SK-N-SH (cell line): ENCODE measurements at regions not wholly inside any gene's neighbourhood (a gene's known extent, or its start where the extent isn't known, plus 50 kb on each side); places are given as distances from the start of the nearest gene placed in this dataset.

Experiments
- CTCF ChIA-PET: fragments of 300-600, 350-600 bp; formaldehyde crosslinking; extraction: SDS; loops from one replicate; lab custom pipeline; 2021; lab: Yijun Ruan, JAX
- POLR2A ChIA-PET: fragments of 350-600 bp; sonication (Branson Sonifier 250); formaldehyde crosslinking; extraction: SDS; loops from one replicate; lab custom pipeline; 2020; ENCODE audit warnings: antibody characterized with exemption, inconsistent platforms; lab: Yijun Ruan, JAX
- DNase-seq: peaks from one replicate; pipeline ENCODE4 v3.0.0; 2012
- H2AFZ ChIP-seq: fragments of 200-600 bp; sonication (generic); 2 replicates; pipeline ENCODE4 v1.8.1; 2016; ENCODE audit warnings: antibody characterized with exemption, mild to moderate bottlenecking, low read depth
- H3F3A ChIP-seq: fragments of 200-600 bp; sonication (generic); replicated peaks from 2 replicates; pipeline ENCODE3; 2016; ENCODE audit warnings: antibody characterized with exemption, mild to moderate bottlenecking; ENCODE audit not compliant: insufficient read depth
- H3K27ac ChIP-seq, 2 experiments: fragments of 200-500 bp in 1 of 2; fragments of 200-600 bp in 1 of 2; sonication (Bioruptor generic) in 1 of 2; sonication (generic), shearing (Covaris generic) in 1 of 2; 2 replicates each; pipeline versions ENCODE4 v1.5.1 to v1.6.1; 2014 to 2016; ENCODE audit warnings: low read depth in 2 of 2, inconsistent platforms in 1 of 2, low read length in 1 of 2, mild to moderate bottlenecking in 1 of 2, mixed read lengths in 1 of 2
- H3K27me3 ChIP-seq: fragments of 200-600 bp; sonication (generic), shearing (Covaris generic); 2 replicates; pipeline ENCODE4 v1.6.1; 2016; ENCODE audit warnings: mixed run types; ENCODE audit not compliant: insufficient read depth
- H3K36me3 ChIP-seq, 2 experiments: fragments of 200-500 bp in 1 of 2; fragments of 200-600 bp in 1 of 2; sonication (Bioruptor generic) in 1 of 2; sonication (generic) in 1 of 2; replicated peaks in 1 of 2; 2 replicates each; pipeline versions ENCODE3 to v1.5.1; 2014 to 2016; ENCODE audit warnings: low read length in 1 of 2, mild to moderate bottlenecking in 1 of 2; ENCODE audit not compliant: insufficient read depth in 2 of 2, control insufficient read depth in 1 of 2
- H3K4me1 ChIP-seq, 2 experiments: fragments of 200-500 bp in 1 of 2; fragments of 200-600 bp in 1 of 2; sonication (Bioruptor generic) in 1 of 2; sonication (generic), shearing (Covaris generic) in 1 of 2; 2 replicates each; pipeline versions ENCODE4 v1.5.1 to v1.6.1; 2014 to 2016; ENCODE audit warnings: low read depth in 1 of 2, low read length in 1 of 2, mixed run types in 1 of 2; ENCODE audit not compliant: insufficient read depth in 2 of 2, control insufficient read depth in 1 of 2
- H3K4me2 ChIP-seq: fragments of 200-600 bp; sonication (generic), shearing (Covaris generic); 2 replicates; pipeline ENCODE4 v1.6.1; 2017; ENCODE audit warnings: mixed run types
- H3K4me3 ChIP-seq, 2 experiments: fragments of 200-500 bp in 1 of 2; fragments of 200-600 bp in 1 of 2; sonication (Bioruptor generic) in 1 of 2; sonication (generic), shearing (Covaris generic) in 1 of 2; 2 replicates each; pipeline versions ENCODE4 v1.5.1 to v1.8.1; 2014 to 2016; ENCODE audit warnings: low read depth in 2 of 2, inconsistent platforms in 1 of 2, low read length in 1 of 2, mild to moderate bottlenecking in 1 of 2, mixed read lengths in 1 of 2, moderate library complexity in 1 of 2
- H3K79me2 ChIP-seq: fragments of 200-600 bp; sonication (generic); 2 replicates; pipeline ENCODE4 v1.8.1; 2017; ENCODE audit warnings: mild to moderate bottlenecking; ENCODE audit not compliant: insufficient read depth
- H3K9ac ChIP-seq: fragments of 200-600 bp; sonication (generic); 2 replicates; pipeline ENCODE4 v1.6.1; 2017; ENCODE audit warnings: mixed run types
- H3K9me2 ChIP-seq: fragments of 200-600 bp; sonication (generic); 2 replicates; pipeline ENCODE4 v1.6.1; 2017; ENCODE audit warnings: mixed run types
- H3K9me3 ChIP-seq: fragments of 200-600 bp; sonication (generic); 2 replicates; pipeline ENCODE4 v1.6.1; 2017; ENCODE audit warnings: mixed run types, mild to moderate bottlenecking, moderate library complexity
- H4K20me1 ChIP-seq: fragments of 200-600 bp; sonication (generic); 2 replicates; pipeline ENCODE4 v1.6.1; 2017; ENCODE audit warnings: mild to moderate bottlenecking, mixed run types; ENCODE audit not compliant: insufficient read depth
- ELF1 ChIP-seq: IDR thresholded peaks from 2 replicates; pipeline ENCODE4 v1.4.0; 2012
- EP300 ChIP-seq, 2 experiments: IDR thresholded peaks; 2 replicates each; pipeline versions ENCODE4 v1.4.0 to v1.6.1; 2012; ENCODE audit warnings: borderline replicate concordance in 1 of 2, low read depth in 1 of 2, low read length in 1 of 2
- EZH2phosphoT487 ChIP-seq: fragments of 200-600 bp; sonication (generic); IDR thresholded peaks from 2 replicates; pipeline ENCODE4 v1.6.1; 2017; ENCODE audit warnings: low read depth, mixed run types, mild to moderate bottlenecking, antibody characterized with exemption, moderate library complexity, borderline replicate concordance
- FOSL2 ChIP-seq: IDR thresholded peaks from 2 replicates; pipeline ENCODE4 v1.4.0; 2012; ENCODE audit warnings: low read depth, mild to moderate bottlenecking, moderate library complexity, borderline replicate concordance
- GABPA ChIP-seq: IDR thresholded peaks from 2 replicates; pipeline ENCODE4 v1.4.0; 2012; ENCODE audit warnings: low read depth, mild to moderate bottlenecking
- GATA2 ChIP-seq: sonication (generic); formaldehyde crosslinking; IDR thresholded peaks from 2 replicates; pipeline ENCODE4 v1.5.0; 2020; ENCODE audit warnings: mild to moderate bottlenecking, missing genetic modification reagents
- JUND ChIP-seq: IDR thresholded peaks from 2 replicates; pipeline ENCODE4 v1.4.0; 2012
- MXI1 ChIP-seq: IDR thresholded peaks from 2 replicates; pipeline ENCODE4 v1.6.1; 2012; ENCODE audit warnings: mild to moderate bottlenecking, low read depth, low read length, improper control_type of control experiment
- PBX3 ChIP-seq: IDR thresholded peaks from 2 replicates; pipeline ENCODE4; 2012
- RAD21 ChIP-seq: IDR thresholded peaks from 2 replicates; pipeline ENCODE4 v1.6.1; 2012; ENCODE audit warnings: mild to moderate bottlenecking, low read length
- RCOR1 ChIP-seq: fragments of 150-350 bp; IDR thresholded peaks from 2 replicates; pipeline ENCODE4 v1.6.1; 2017; ENCODE audit warnings: antibody characterized with exemption, low read length
- REST ChIP-seq: IDR thresholded peaks from 2 replicates; pipeline ENCODE4 v1.6.1; 2012; ENCODE audit warnings: mild to moderate bottlenecking, low read depth, low read length, moderate library complexity
- RFX5 ChIP-seq: IDR thresholded peaks from 2 replicates; pipeline ENCODE4 v1.6.1; 2012; ENCODE audit warnings: mild to moderate bottlenecking, improper control_type of control experiment, low read length
- RXRA ChIP-seq: IDR thresholded peaks from 2 replicates; pipeline ENCODE4 v1.4.0; 2012; ENCODE audit warnings: low read depth, mild to moderate bottlenecking, borderline replicate concordance
- SIN3A ChIP-seq: IDR thresholded peaks from 2 replicates; pipeline ENCODE4 v1.6.1; 2012; ENCODE audit warnings: low read depth, mild to moderate bottlenecking, low read length, moderate library complexity, borderline replicate concordance
- SMC3 ChIP-seq: IDR thresholded peaks from 2 replicates; pipeline ENCODE4 v1.6.1; 2012; ENCODE audit warnings: low read depth, low read length, improper control_type of control experiment
- TAF1 ChIP-seq: IDR thresholded peaks from 2 replicates; pipeline ENCODE4 v1.6.1; 2012; ENCODE audit warnings: low read depth, mild to moderate bottlenecking, low read length, moderate library complexity, borderline replicate concordance
- TEAD4 ChIP-seq: IDR thresholded peaks from 2 replicates; pipeline ENCODE4 v1.4.0; 2012; ENCODE audit warnings: mild to moderate bottlenecking, borderline replicate concordance; ENCODE audit not compliant: insufficient read depth
- YY1 ChIP-seq: IDR thresholded peaks from 2 replicates; pipeline ENCODE4 v1.4.0; 2012; ENCODE audit warnings: low read depth, mild to moderate bottlenecking
- WGBS: methylation state at CpG from one replicate; pipeline ENCODE4 v1.1.6; 2017; ENCODE audit warnings: low lambda C conversion rate; 5-methylcytosine and 5-hydroxymethylcytosine counted together
- TF ChIP-seq, protein P1 (sequence below): fragments of 200-600 bp; sonication (generic); IDR thresholded peaks from 2 replicates; pipeline ENCODE4 v1.6.1; 2017; ENCODE audit warnings: antibody characterized with exemption, mild to moderate bottlenecking, moderate library complexity
- TF ChIP-seq, protein P2 (sequence below): IDR thresholded peaks from 2 replicates; pipeline ENCODE4 v1.4.0; 2012; ENCODE audit warnings: low read depth
- TF ChIP-seq, protein P3 (sequence below): IDR thresholded peaks from 2 replicates; pipeline ENCODE4 v1.4.0; 2012; ENCODE audit warnings: low read depth, borderline replicate concordance

DNA sequence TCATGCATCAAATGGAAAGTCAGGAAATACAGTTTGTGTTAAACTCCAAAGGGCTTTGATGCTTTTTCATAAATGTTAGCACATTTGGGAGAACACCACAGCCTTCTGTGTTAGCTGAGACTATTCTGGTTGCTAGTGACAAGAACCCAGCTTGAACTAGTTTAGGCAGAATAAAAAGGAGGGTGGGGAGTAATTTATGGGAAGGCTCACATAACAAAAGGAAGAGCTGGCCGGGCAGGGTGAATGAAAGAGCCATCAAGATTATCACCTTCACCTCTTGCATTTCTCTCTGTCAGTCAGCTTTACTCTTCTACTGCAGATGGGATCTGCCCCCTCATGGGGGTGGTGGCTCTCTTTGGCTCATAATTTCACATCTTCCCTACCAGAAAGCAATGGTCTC, 75.4 kb upstream of the VTCN1 start (continued):
- TF ChIP-seq TAF1 (no peak), MXI1 (no peak), FOSL2 (no peak), RAD21 (no peak)
- TF ChIP-seq, all 33 proteins: peak for 0

GRCh38 chr1:117284399-117285215, 73.9 kb upstream of the VTCN1 start:
- Histone ChIP-seq H3K9me2 (no peaks in the 10 kb centered on the region), H3K4me1 (no peaks in the 10 kb centered on the region), H3K79me2 (no peaks in the 10 kb centered on the region), H3F3A (no peaks in the 10 kb centered on the region), H3K4me3 (no peak overlapping the region; a peak in 1 of 4 replicates), H3K9ac (no peak overlapping the region), H3K36me3 (no peaks in the 10 kb centered on the region), H3K27ac (no peak overlapping the region), H4K20me1 (no peaks in the 10 kb centered on the region), H3K27me3 (0 out of 2 replicates have a peak, but pooled peaks cover under 1% of the 10 kb centered on the region), H3K9me3 (no peaks in the 10 kb centered on the region), H2AFZ (no peak overlapping the region), H3K4me2 (no peak overlapping the region)
- peak; percentile 62 for DNase-seq
- 58% methylated on average over 3 of the region's 3 CpGs for WGBS
- ChIA-PET POLR2A (no interaction called here), CTCF (interaction anchor here (0.6 to 3.8 kb wide), 59 partner anchors 8 to 710 kb away, joined by 3 to 128 read pairs (median 4); partner anchors contain the start of gene TTF2)
- no peak for TF ChIP-seq PBX3
- TF ChIP-seq GABPA = no peak
- TF ChIP-seq, protein P1, sequence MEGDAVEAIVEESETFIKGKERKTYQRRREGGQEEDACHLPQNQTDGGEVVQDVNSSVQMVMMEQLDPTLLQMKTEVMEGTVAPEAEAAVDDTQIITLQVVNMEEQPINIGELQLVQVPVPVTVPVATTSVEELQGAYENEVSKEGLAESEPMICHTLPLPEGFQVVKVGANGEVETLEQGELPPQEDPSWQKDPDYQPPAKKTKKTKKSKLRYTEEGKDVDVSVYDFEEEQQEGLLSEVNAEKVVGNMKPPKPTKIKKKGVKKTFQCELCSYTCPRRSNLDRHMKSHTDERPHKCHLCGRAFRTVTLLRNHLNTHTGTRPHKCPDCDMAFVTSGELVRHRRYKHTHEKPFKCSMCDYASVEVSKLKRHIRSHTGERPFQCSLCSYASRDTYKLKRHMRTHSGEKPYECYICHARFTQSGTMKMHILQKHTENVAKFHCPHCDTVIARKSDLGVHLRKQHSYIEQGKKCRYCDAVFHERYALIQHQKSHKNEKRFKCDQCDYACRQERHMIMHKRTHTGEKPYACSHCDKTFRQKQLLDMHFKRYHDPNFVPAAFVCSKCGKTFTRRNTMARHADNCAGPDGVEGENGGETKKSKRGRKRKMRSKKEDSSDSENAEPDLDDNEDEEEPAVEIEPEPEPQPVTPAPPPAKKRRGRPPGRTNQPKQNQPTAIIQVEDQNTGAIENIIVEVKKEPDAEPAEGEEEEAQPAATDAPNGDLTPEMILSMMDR = peak; percentile 75
- TF ChIP-seq YY1 = no peak
- no peak for TF ChIP-seq RXRA
- TF ChIP-seq SIN3A = no peak
- peak; percentile 21; the same call in 1 of the 2 replicates for TF ChIP-seq GATA2
- no peak for TF ChIP-seq RCOR1
- TF ChIP-seq TAF1 = no peak
- TF ChIP-seq TEAD4 = no peak
- no peak for TF ChIP-seq MXI1
- TF ChIP-seq FOSL2 = no peak
- peak; percentile 94 for TF ChIP-seq RAD21
- TF ChIP-seq EZH2phosphoT487 = no peak
- TF ChIP-seq, protein P2, sequence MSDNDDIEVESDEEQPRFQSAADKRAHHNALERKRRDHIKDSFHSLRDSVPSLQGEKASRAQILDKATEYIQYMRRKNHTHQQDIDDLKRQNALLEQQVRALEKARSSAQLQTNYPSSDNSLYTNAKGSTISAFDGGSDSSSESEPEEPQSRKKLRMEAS = no peak
- TF ChIP-seq, protein P3, sequence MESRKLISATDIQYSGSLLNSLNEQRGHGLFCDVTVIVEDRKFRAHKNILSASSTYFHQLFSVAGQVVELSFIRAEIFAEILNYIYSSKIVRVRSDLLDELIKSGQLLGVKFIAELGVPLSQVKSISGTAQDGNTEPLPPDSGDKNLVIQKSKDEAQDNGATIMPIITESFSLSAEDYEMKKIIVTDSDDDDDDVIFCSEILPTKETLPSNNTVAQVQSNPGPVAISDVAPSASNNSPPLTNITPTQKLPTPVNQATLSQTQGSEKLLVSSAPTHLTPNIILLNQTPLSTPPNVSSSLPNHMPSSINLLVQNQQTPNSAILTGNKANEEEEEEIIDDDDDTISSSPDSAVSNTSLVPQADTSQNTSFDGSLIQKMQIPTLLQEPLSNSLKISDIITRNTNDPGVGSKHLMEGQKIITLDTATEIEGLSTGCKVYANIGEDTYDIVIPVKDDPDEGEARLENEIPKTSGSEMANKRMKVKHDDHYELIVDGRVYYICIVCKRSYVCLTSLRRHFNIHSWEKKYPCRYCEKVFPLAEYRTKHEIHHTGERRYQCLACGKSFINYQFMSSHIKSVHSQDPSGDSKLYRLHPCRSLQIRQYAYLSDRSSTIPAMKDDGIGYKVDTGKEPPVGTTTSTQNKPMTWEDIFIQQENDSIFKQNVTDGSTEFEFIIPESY = no peak
- no peak for TF ChIP-seq RFX5
- TF ChIP-seq EP300 (IDR thresholded peaks at IDR 0.05; ENCODE audit: borderline replicate concordance in 1 of 2, low read depth in 1 of 2, low read length in 1 of 2) = no peak
- no peak for TF ChIP-seq JUND
- TF ChIP-seq REST = no peak
- peak; percentile 86 for TF ChIP-seq SMC3
- no peak for TF ChIP-seq ELF1
